GM18511 (cell line): ENCODE measurements at regions not wholly inside any gene's neighbourhood (a gene's known extent, or its start where the extent isn't known, plus 50 kb on each side); places are given as distances from the start of the nearest gene placed in this dataset.
"Not testable (repeated sequence)": the region's sequence is repeated elsewhere in the genome, so short reads cannot be mapped to it uniquely, and the experiment has no call there.

Source experiments
- ATAC-seq: cut with Tn5 transposase; IDR thresholded peaks from one replicate; pipeline ENCODE4 v1.9.1; 2021; ENCODE audit warnings: mild to moderate bottlenecking, moderate library complexity; ENCODE audit not compliant: unreplicated experiment

GRCh38 chr14:99009871-99010270, 262.1 kb downstream of the BCL11B start:
- no peak for ATAC-seq

GRCh38 chr14:99011385-99011784, 260.6 kb downstream of the BCL11B start:
- no peak for ATAC-seq

- no peak for ATAC-seq
Measured at GRCh38 chr14:99012703-99013102, 259.3 kb downstream of the BCL11B start.

- no peak for ATAC-seq
Measured at GRCh38 chr14:99015833-99016232, 256.2 kb downstream of the BCL11B start.

- ATAC-seq = no peak
Measured at GRCh38 chr14:99023371-99023770, 248.6 kb downstream of the BCL11B start.

GRCh38 chr14:99024926-99025325, 247.1 kb downstream of the BCL11B start:
- no peak for ATAC-seq

- ATAC-seq = no peak
Measured at GRCh38 chr14:99025418-99025817, 246.6 kb downstream of the BCL11B start.

- ATAC-seq = no peak
Measured at GRCh38 chr14:99026471-99026870, 245.5 kb downstream of the BCL11B start.

GRCh38 chr14:99028041-99028440, 244.0 kb downstream of the BCL11B start:
- no peak for ATAC-seq

GRCh38 chr14:99028521-99028920, 243.5 kb downstream of the BCL11B start:
- ATAC-seq = no peak

GRCh38 chr14:99029145-99029915, 242.7 kb downstream of the BCL11B start:
- no peak for ATAC-seq

- ATAC-seq = no peak
Measured at GRCh38 chr14:99029916-99030305, 242.1 kb downstream of the BCL11B start.

- no peak for ATAC-seq
Measured at GRCh38 chr14:99030454-99030853, 241.5 kb downstream of the BCL11B start.

- no peak for ATAC-seq
Measured at GRCh38 chr14:99032759-99033158, 239.2 kb downstream of the BCL11B start.

GRCh38 chr14:99033951-99034350, 238.0 kb downstream of the BCL11B start:
- no peak for ATAC-seq

- no peak for ATAC-seq
Measured at GRCh38 chr14:99034711-99035171, 237.3 kb downstream of the BCL11B start.

- no peak for ATAC-seq
Measured at GRCh38 chr14:99035268-99035667, 236.7 kb downstream of the BCL11B start.

GRCh38 chr14:99035712-99036610, 236.0 kb downstream of the BCL11B start:
- no peak for ATAC-seq

GRCh38 chr14:99036611-99037293, 235.2 kb downstream of the BCL11B start:
- no peak for ATAC-seq

- not testable (repeated sequence) for ATAC-seq
Measured at GRCh38 chr14:99037326-99037725, 234.7 kb downstream of the BCL11B start.

GRCh38 chr14:99037777-99038430, 234.1 kb downstream of the BCL11B start:
- ATAC-seq = no peak
